SK-N-SH (cell line): ENCODE measurements at regions not wholly inside any gene's neighbourhood (a gene's known extent, or its start where the extent isn't known, plus 50 kb on each side); places are given as distances from the start of the nearest gene placed in this dataset.

Experiments
- CTCF ChIA-PET: fragments of 300-600, 350-600 bp; formaldehyde crosslinking; extraction: SDS; loops from one replicate; lab custom pipeline; 2021; lab: Yijun Ruan, JAX
- POLR2A ChIA-PET: fragments of 350-600 bp; sonication (Branson Sonifier 250); formaldehyde crosslinking; extraction: SDS; loops from one replicate; lab custom pipeline; 2020; ENCODE audit warnings: antibody characterized with exemption, inconsistent platforms; lab: Yijun Ruan, JAX
- DNase-seq: peaks from one replicate; pipeline ENCODE4 v3.0.0; 2012
- H2AFZ ChIP-seq: fragments of 200-600 bp; sonication (generic); 2 replicates; pipeline ENCODE4 v1.8.1; 2016; ENCODE audit warnings: antibody characterized with exemption, mild to moderate bottlenecking, low read depth
- H3F3A ChIP-seq: fragments of 200-600 bp; sonication (generic); replicated peaks from 2 replicates; pipeline ENCODE3; 2016; ENCODE audit warnings: antibody characterized with exemption, mild to moderate bottlenecking; ENCODE audit not compliant: insufficient read depth
- H3K27ac ChIP-seq, 2 experiments: fragments of 200-500 bp in 1 of 2; fragments of 200-600 bp in 1 of 2; sonication (Bioruptor generic) in 1 of 2; sonication (generic), shearing (Covaris generic) in 1 of 2; 2 replicates each; pipeline versions ENCODE4 v1.5.1 to v1.6.1; 2014 to 2016; ENCODE audit warnings: low read depth in 2 of 2, inconsistent platforms in 1 of 2, low read length in 1 of 2, mild to moderate bottlenecking in 1 of 2, mixed read lengths in 1 of 2
- H3K27me3 ChIP-seq: fragments of 200-600 bp; sonication (generic), shearing (Covaris generic); 2 replicates; pipeline ENCODE4 v1.6.1; 2016; ENCODE audit warnings: mixed run types; ENCODE audit not compliant: insufficient read depth
- H3K36me3 ChIP-seq, 2 experiments: fragments of 200-500 bp in 1 of 2; fragments of 200-600 bp in 1 of 2; sonication (Bioruptor generic) in 1 of 2; sonication (generic) in 1 of 2; replicated peaks in 1 of 2; 2 replicates each; pipeline versions ENCODE3 to v1.5.1; 2014 to 2016; ENCODE audit warnings: low read length in 1 of 2, mild to moderate bottlenecking in 1 of 2; ENCODE audit not compliant: insufficient read depth in 2 of 2, control insufficient read depth in 1 of 2
- H3K4me1 ChIP-seq, 2 experiments: fragments of 200-500 bp in 1 of 2; fragments of 200-600 bp in 1 of 2; sonication (Bioruptor generic) in 1 of 2; sonication (generic), shearing (Covaris generic) in 1 of 2; 2 replicates each; pipeline versions ENCODE4 v1.5.1 to v1.6.1; 2014 to 2016; ENCODE audit warnings: low read depth in 1 of 2, low read length in 1 of 2, mixed run types in 1 of 2; ENCODE audit not compliant: insufficient read depth in 2 of 2, control insufficient read depth in 1 of 2
- H3K4me2 ChIP-seq: fragments of 200-600 bp; sonication (generic), shearing (Covaris generic); 2 replicates; pipeline ENCODE4 v1.6.1; 2017; ENCODE audit warnings: mixed run types
- H3K4me3 ChIP-seq, 2 experiments: fragments of 200-500 bp in 1 of 2; fragments of 200-600 bp in 1 of 2; sonication (Bioruptor generic) in 1 of 2; sonication (generic), shearing (Covaris generic) in 1 of 2; 2 replicates each; pipeline versions ENCODE4 v1.5.1 to v1.8.1; 2014 to 2016; ENCODE audit warnings: low read depth in 2 of 2, inconsistent platforms in 1 of 2, low read length in 1 of 2, mild to moderate bottlenecking in 1 of 2, mixed read lengths in 1 of 2, moderate library complexity in 1 of 2
- H3K79me2 ChIP-seq: fragments of 200-600 bp; sonication (generic); 2 replicates; pipeline ENCODE4 v1.8.1; 2017; ENCODE audit warnings: mild to moderate bottlenecking; ENCODE audit not compliant: insufficient read depth
- H3K9ac ChIP-seq: fragments of 200-600 bp; sonication (generic); 2 replicates; pipeline ENCODE4 v1.6.1; 2017; ENCODE audit warnings: mixed run types
- H3K9me2 ChIP-seq: fragments of 200-600 bp; sonication (generic); 2 replicates; pipeline ENCODE4 v1.6.1; 2017; ENCODE audit warnings: mixed run types
- H3K9me3 ChIP-seq: fragments of 200-600 bp; sonication (generic); 2 replicates; pipeline ENCODE4 v1.6.1; 2017; ENCODE audit warnings: mixed run types, mild to moderate bottlenecking, moderate library complexity
- H4K20me1 ChIP-seq: fragments of 200-600 bp; sonication (generic); 2 replicates; pipeline ENCODE4 v1.6.1; 2017; ENCODE audit warnings: mild to moderate bottlenecking, mixed run types; ENCODE audit not compliant: insufficient read depth
- EP300 ChIP-seq, 2 experiments: IDR thresholded peaks; 2 replicates each; pipeline versions ENCODE4 v1.4.0 to v1.6.1; 2012; ENCODE audit warnings: borderline replicate concordance in 1 of 2, low read depth in 1 of 2, low read length in 1 of 2
- FOSL2 ChIP-seq: IDR thresholded peaks from 2 replicates; pipeline ENCODE4 v1.4.0; 2012; ENCODE audit warnings: low read depth, mild to moderate bottlenecking, moderate library complexity, borderline replicate concordance
- FOXJ3 ChIP-seq: sonication (generic); formaldehyde crosslinking; IDR thresholded peaks from 2 replicates; pipeline ENCODE4 v1.5.1; 2020; ENCODE audit warnings: mild to moderate bottlenecking, missing genetic modification reagents
- FOXM1 ChIP-seq: IDR thresholded peaks from 2 replicates; pipeline ENCODE4 v1.4.0; 2012; ENCODE audit warnings: low read depth, mild to moderate bottlenecking
- GABPA ChIP-seq: IDR thresholded peaks from 2 replicates; pipeline ENCODE4 v1.4.0; 2012; ENCODE audit warnings: low read depth, mild to moderate bottlenecking
- IRF3 ChIP-seq: fragments of 150-350 bp; IDR thresholded peaks from 2 replicates; pipeline ENCODE4 v1.6.1; 2016; ENCODE audit warnings: mild to moderate bottlenecking, low read depth, low read length
- JUND ChIP-seq: IDR thresholded peaks from 2 replicates; pipeline ENCODE4 v1.4.0; 2012
- NFIC ChIP-seq: IDR thresholded peaks from 2 replicates; pipeline ENCODE4 v1.4.0; 2012; ENCODE audit warnings: borderline replicate concordance
- NRF1 ChIP-seq: IDR thresholded peaks from 2 replicates; pipeline ENCODE4 v1.6.1; 2012; ENCODE audit warnings: low read depth, mild to moderate bottlenecking, low read length
- RFX5 ChIP-seq: IDR thresholded peaks from 2 replicates; pipeline ENCODE4 v1.6.1; 2012; ENCODE audit warnings: mild to moderate bottlenecking, improper control_type of control experiment, low read length
- RXRA ChIP-seq: IDR thresholded peaks from 2 replicates; pipeline ENCODE4 v1.4.0; 2012; ENCODE audit warnings: low read depth, mild to moderate bottlenecking, borderline replicate concordance
- SMC3 ChIP-seq: IDR thresholded peaks from 2 replicates; pipeline ENCODE4 v1.6.1; 2012; ENCODE audit warnings: low read depth, low read length, improper control_type of control experiment
- TAF1 ChIP-seq: IDR thresholded peaks from 2 replicates; pipeline ENCODE4 v1.6.1; 2012; ENCODE audit warnings: low read depth, mild to moderate bottlenecking, low read length, moderate library complexity, borderline replicate concordance
- USF2 ChIP-seq: fragments of 150-350 bp; IDR thresholded peaks from 2 replicates; pipeline ENCODE4 v1.6.1; 2017; ENCODE audit warnings: antibody characterized with exemption, low read length, low read depth, borderline replicate concordance
- YY1 ChIP-seq: IDR thresholded peaks from 2 replicates; pipeline ENCODE4 v1.4.0; 2012; ENCODE audit warnings: low read depth, mild to moderate bottlenecking
- WGBS: methylation state at CpG from one replicate; pipeline ENCODE4 v1.1.6; 2017; ENCODE audit warnings: low lambda C conversion rate; 5-methylcytosine and 5-hydroxymethylcytosine counted together
- TF ChIP-seq, protein P1 (sequence below): IDR thresholded peaks from 2 replicates; pipeline ENCODE4 v1.4.0; 2012; ENCODE audit warnings: low read depth
- TF ChIP-seq, protein P2 (sequence below): fragments of 200-600 bp; sonication (generic); IDR thresholded peaks from 2 replicates; pipeline ENCODE4 v1.6.1; 2017; ENCODE audit warnings: antibody characterized with exemption, mild to moderate bottlenecking, moderate library complexity

GRCh38 chr14:105601360-105602242, 75.2 kb downstream of the TMEM121 start (continued):
- TF ChIP-seq RFX5 (no peak), FOXJ3 (CRISPR knock-in tag) (no peak), YY1 (no peak)
- TF ChIP-seq, protein P1, sequence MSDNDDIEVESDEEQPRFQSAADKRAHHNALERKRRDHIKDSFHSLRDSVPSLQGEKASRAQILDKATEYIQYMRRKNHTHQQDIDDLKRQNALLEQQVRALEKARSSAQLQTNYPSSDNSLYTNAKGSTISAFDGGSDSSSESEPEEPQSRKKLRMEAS, result no peak

DNA sequence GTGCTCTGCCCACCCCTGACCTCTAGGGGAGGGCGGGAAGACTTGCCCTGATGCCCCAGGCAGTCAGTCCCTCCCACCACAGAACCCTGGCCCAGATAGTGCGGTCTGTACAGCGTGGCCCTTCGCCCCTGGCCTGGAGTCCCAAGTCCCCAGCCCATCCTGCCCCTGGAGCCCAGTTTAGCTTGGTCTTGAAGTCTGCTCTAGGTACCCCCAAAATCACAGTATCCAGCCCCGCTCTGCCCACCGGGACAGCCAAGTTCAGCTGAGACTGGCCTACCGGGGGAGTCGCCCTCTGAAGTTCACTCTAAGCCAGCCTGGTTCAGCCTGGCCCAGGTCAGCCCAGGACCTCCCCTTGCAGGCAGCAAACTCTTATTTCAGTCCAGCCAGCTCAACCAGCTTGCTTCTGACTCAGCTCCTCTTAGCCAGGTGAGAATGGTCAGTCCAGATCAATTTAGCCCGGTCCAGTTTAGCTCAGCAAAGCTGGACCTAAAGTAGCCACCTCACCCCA, 75.9 kb downstream of the TMEM121 start:
- Histone ChIP-seq H3K36me3 (no peaks in the 10 kb centered on the region), H3K9ac (no peak overlapping the region), H3K9me2 (no peaks in the 10 kb centered on the region), H3K9me3 (no peaks in the 10 kb centered on the region), H3K79me2 (no peaks in the 10 kb centered on the region), H3K27me3 (no peaks in the 10 kb centered on the region), H4K20me1 (no peaks in the 10 kb centered on the region), H3K27ac (no peak overlapping the region), H3K4me3 (no peak overlapping the region), H2AFZ (no peak overlapping the region), H3K4me2 (no peak overlapping the region), H3K4me1 (no peaks in the 10 kb centered on the region), H3F3A (no peaks in the 10 kb centered on the region)
- DNase-seq, result no peak
- 61% methylated on average over 8 of the region's 9 CpGs for WGBS
- TF ChIP-seq GABPA, result no peak
- TF ChIP-seq RFX5, result no peak
- ChIA-PET CTCF (no interaction called here), POLR2A (no interaction called here)

DNA sequence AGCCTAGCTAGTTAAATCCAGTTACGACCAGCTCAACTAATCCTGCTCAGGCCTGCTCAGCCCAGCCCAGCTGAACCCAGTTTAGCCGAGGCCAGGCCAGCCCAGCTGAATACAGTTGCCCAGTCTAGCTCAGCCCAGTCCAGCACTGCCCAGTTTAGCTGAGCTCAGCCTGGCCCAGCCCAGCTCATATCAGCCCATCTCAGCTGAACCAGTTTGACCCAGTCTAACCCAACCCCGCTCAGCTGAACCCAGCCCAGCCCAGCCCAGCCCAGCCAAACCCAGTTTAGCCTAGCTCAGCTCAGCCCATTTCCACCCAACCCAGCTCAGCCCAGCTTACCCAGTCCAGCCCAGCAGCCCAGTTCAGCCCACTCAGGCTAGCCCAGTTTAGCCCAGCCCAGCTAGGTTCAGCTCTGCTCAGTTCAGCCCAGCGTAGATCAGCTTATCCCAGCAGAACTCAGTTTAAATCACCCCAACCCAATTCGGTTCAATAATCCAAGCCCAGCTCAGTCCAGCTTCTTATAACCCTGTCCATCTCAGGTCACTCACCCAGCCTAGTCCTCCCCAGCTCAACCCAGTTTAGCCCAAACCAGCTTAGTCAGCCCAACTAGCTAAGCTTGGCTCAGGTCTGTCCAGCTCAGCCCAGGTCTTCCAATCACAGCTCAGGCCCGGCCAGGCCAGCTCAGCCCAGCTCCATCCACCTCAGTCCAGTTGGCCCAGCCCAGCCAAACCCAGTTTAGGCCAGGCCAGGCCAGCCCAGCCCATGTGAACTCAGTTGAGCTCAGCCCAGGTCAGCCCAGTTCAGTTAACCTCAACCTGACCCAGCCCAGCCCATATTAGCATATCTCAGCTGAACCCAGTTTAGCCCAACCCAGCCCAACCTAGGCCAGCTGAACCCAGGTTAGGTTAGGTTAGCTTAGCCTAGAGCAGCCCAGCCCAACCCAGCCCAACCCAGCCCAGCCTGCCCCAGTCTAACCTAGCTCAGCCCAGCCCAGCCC, 76.7 kb downstream of the TMEM121 start:
- Histone ChIP-seq H3K9ac (no peak overlapping the region), H3K27ac (no peak overlapping the region), H2AFZ (no peak overlapping the region), H3F3A (no peaks in the 10 kb centered on the region), H3K9me3 (no peaks in the 10 kb centered on the region), H3K4me1 (no peaks in the 10 kb centered on the region), H3K9me2 (no peaks in the 10 kb centered on the region), H3K27me3 (no peaks in the 10 kb centered on the region), H3K79me2 (no peaks in the 10 kb centered on the region), H3K4me2 (no peak overlapping the region), H4K20me1 (no peaks in the 10 kb centered on the region), H3K36me3 (no peaks in the 10 kb centered on the region), H3K4me3 (no peak overlapping the region)
- CTCF ChIA-PET, result interaction anchor here (0.7 kb wide), 1 partner anchor 26 kb away, joined by 3 read pairs; no protein-coding TSS in a partner anchor
- POLR2A ChIA-PET, result no interaction called here
- no peak for TF ChIP-seq NFIC
- no peak for TF ChIP-seq FOSL2
- TF ChIP-seq JUND, result no peak
- no peak for TF ChIP-seq SMC3
- TF ChIP-seq RXRA, result no peak
- no peak for TF ChIP-seq IRF3
- TF ChIP-seq USF2, result no peak
- TF ChIP-seq RFX5, result no peak
- TF ChIP-seq YY1, result no peak
- TF ChIP-seq TAF1, result no peak
- TF ChIP-seq, protein P1, result no peak
- TF ChIP-seq GABPA, result no peak
- no peak for TF ChIP-seq FOXJ3 (CRISPR knock-in tag)
- TF ChIP-seq, protein P2, sequence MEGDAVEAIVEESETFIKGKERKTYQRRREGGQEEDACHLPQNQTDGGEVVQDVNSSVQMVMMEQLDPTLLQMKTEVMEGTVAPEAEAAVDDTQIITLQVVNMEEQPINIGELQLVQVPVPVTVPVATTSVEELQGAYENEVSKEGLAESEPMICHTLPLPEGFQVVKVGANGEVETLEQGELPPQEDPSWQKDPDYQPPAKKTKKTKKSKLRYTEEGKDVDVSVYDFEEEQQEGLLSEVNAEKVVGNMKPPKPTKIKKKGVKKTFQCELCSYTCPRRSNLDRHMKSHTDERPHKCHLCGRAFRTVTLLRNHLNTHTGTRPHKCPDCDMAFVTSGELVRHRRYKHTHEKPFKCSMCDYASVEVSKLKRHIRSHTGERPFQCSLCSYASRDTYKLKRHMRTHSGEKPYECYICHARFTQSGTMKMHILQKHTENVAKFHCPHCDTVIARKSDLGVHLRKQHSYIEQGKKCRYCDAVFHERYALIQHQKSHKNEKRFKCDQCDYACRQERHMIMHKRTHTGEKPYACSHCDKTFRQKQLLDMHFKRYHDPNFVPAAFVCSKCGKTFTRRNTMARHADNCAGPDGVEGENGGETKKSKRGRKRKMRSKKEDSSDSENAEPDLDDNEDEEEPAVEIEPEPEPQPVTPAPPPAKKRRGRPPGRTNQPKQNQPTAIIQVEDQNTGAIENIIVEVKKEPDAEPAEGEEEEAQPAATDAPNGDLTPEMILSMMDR, result no peak
- TF ChIP-seq FOXM1, result no peak
- TF ChIP-seq EP300 (IDR thresholded peaks at IDR 0.05; ENCODE audit: borderline replicate concordance in 1 of 2, low read depth in 1 of 2, low read length in 1 of 2), result no peak
- no peak for TF ChIP-seq NRF1
- no peak for DNase-seq
- WGBS, result 25% methylated on average over 4 of the region's 6 CpGs
